Left lobe of liver (tissue), 2 donors: ENCODE measurements at regions not wholly inside any gene's neighbourhood (a gene's known extent, or its start where the extent isn't known, plus 50 kb on each side); places are given as distances from the start of the nearest gene placed in this dataset.
A peak's percentile ranks its signal among the peaks of the same experiment; 100 is the strongest.
"Not testable (repeated sequence)": the region's sequence is repeated elsewhere in the genome, so short reads cannot be mapped to it uniquely, and the experiment has no call there.

Experiments
- ATAC-seq: fragments of 200-7000 bp; cut with Tn5 transposase; one replicate; pipeline ENCODE4 v1.9.1; 2020; ENCODE audit warnings: mild to moderate bottlenecking, moderate library complexity
- DNase-seq: peaks from one replicate; pipeline ENCODE4 v3.0.0-alpha.2; 2020; ENCODE audit warnings: low spot score
- donor health status: DM: no; HTN: no; CAD: no; lungs with moderate emphysema.
- donor health status: DM: no; HTN: yes; CAD: no.

DNA sequence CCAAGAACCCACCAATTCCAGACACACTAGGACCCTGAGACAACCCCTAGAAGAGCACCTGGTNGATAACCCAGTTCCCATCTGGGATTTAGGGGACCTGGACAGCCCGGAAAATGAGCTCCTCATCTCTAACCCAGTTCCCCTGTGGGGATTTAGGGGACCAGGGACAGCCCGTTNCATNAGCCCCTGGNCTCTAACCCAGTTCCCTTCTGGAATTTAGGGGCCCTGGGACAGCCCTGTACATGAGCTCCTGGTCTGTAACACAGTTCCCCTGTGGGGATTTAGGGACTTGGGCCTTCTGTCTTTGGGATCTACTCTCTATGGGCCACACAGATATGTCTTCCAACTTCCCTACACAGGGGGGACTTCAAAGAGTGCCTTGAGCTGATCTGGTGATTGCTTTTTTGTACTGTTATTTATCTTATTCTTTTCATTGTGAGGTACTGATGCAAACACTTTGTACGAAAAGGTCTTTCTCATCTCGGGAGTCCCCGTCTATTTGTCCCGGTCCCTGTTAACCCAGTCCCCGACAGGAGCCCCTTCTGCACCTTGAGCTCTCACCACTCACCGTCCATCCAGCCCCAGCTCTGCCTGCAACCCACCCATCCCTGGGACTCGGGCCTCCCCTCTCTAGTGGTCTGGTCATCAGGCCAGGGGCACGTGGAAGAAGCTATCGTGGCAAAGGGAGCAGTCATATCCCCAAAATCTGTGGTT is 58.2 kb upstream of the PLCXD1 start:
- not testable (repeated sequence) for DNase-seq
- peak; percentile 19 for ATAC-seq

DNA sequence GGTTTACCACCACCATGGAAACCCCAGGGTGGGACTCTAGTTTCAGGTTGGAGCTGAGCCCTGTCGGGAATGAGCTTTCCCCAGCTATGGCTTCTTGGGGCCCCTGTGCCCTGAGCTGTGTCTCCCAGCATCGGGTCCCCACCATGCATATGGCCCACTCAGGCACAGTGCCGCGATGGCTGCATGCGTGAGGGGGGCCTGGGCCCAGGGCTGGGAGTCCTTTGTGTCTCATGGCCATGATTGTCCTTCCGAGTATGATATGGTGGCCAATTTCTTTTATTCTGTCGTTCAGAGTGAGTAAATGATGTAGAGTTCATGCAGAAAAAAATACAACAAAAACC is 57.7 kb upstream of the PLCXD1 start:
- DNase-seq, result not testable (repeated sequence)

DNA sequence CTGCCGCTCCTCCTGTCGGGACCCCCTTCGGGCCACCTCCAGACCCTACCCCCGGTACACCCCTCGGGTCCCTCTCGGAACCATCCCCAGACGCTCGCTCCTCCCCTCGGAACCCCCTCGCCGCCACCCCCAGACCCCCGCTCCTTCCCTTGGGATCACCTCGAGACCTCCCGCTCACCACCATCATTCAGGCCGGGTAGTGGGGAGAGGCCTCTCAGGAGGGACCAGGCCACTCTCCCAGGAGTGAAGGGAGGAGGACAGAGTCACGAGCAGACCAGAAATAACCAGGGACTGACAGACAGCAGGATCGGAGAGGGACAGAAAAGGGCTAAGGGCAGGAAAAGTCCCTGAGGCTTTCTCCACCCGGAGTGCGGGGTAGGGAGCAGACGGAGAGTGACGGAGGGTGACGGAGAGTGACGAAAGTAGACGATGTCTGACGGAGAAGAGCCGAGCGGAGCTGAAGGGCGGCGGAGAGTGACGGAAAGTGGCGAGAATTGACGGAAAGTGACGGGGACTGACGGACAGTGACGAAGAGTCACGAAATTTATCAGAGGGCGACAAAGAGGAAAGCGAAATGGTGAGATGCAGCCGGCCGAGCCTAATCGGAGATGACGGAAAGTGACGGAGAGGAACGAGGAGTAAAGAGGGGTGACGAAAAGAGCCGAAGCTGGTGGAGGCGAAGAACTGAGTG is 54.6 kb upstream of the PLCXD1 start:
- not testable (repeated sequence) for DNase-seq
- ATAC-seq, result peak; percentile 58

More for the DNA sequence above, 57.7 kb upstream of the PLCXD1 start:
- not testable (repeated sequence) for ATAC-seq

GRCh38 chrX:227396-227795 is 53.8 kb upstream of the PLCXD1 start:
- not testable (repeated sequence) for DNase-seq, ATAC-seq
